AG09309 (cell line): ENCODE measurements at regions not wholly inside any gene's neighbourhood (a gene's known extent, or its start where the extent isn't known, plus 50 kb on each side); places are given as distances from the start of the nearest gene placed in this dataset.

Source experiments
- DNase-seq: peaks from one replicate; pipeline ENCODE4 v3.0.0-alpha.2; 2010; ENCODE audit warnings: low read depth
- H3K4me3 ChIP-seq: 2 replicates; pipeline ENCODE4 v1.5.1; 2011; ENCODE audit warnings: mild to moderate bottlenecking, low read depth, low read length, moderate library complexity; ENCODE audit not compliant: control insufficient read depth
- CTCF ChIP-seq: IDR thresholded peaks from 2 replicates; pipeline ENCODE4 v1.5.1; 2011; ENCODE audit warnings: mild to moderate bottlenecking, low read depth, low read length, inconsistent platforms; ENCODE audit not compliant: insufficient read depth, control insufficient read depth; ENCODE audit errors: missing control alignments

- TF ChIP-seq CTCF, result no peak
- no peak overlapping the region for H3K4me3 ChIP-seq
- no peak for DNase-seq
Measured at GRCh38 chr13:64066711-64067110, 2651.1 kb upstream of the PCDH20 start.

- no peak overlapping the region for H3K4me3 ChIP-seq
- DNase-seq, result no peak
- TF ChIP-seq CTCF, result no peak
Measured at GRCh38 chr13:64061649-64062048, 2646.0 kb upstream of the PCDH20 start.

- no peak for DNase-seq
- TF ChIP-seq CTCF, result no peak
- H3K4me3 ChIP-seq, result no peak overlapping the region
Measured at GRCh38 chr13:64057372-64058020, 2641.8 kb upstream of the PCDH20 start.

GRCh38 chr13:64054321-64054720, 2638.7 kb upstream of the PCDH20 start:
- H3K4me3 ChIP-seq, result no peak overlapping the region
- TF ChIP-seq CTCF, result no peak
- no peak for DNase-seq

- no peak overlapping the region for H3K4me3 ChIP-seq
- TF ChIP-seq CTCF, result no peak
- DNase-seq, result no peak
Measured at GRCh38 chr13:64052521-64052920, 2636.9 kb upstream of the PCDH20 start.

GRCh38 chr13:64051278-64051677, 2635.6 kb upstream of the PCDH20 start:
- no peak overlapping the region for H3K4me3 ChIP-seq
- TF ChIP-seq CTCF, result no peak
- DNase-seq, result no peak

- H3K4me3 ChIP-seq, result no peak overlapping the region
- no peak for DNase-seq
- no peak for TF ChIP-seq CTCF
Measured at GRCh38 chr13:64041296-64041695, 2625.6 kb upstream of the PCDH20 start.
